22Rv1 (cell line): ENCODE measurements at regions not wholly inside any gene's neighbourhood (a gene's known extent, or its start where the extent isn't known, plus 50 kb on each side); places are given as distances from the start of the nearest gene placed in this dataset.

Source experiments
- ZFX ChIP-seq: fragments of 450-650 bp; IDR thresholded peaks from 2 replicates; pipeline ENCODE4 v1.6.1; 2017; ENCODE audit warnings: antibody characterized with exemption, borderline replicate concordance
- TF ChIP-seq, protein P1 (sequence below): fragments of 450-650 bp; IDR thresholded peaks from 2 replicates; pipeline ENCODE4 v1.5.1; 2017; ENCODE audit warnings: mild to moderate bottlenecking

DNA sequence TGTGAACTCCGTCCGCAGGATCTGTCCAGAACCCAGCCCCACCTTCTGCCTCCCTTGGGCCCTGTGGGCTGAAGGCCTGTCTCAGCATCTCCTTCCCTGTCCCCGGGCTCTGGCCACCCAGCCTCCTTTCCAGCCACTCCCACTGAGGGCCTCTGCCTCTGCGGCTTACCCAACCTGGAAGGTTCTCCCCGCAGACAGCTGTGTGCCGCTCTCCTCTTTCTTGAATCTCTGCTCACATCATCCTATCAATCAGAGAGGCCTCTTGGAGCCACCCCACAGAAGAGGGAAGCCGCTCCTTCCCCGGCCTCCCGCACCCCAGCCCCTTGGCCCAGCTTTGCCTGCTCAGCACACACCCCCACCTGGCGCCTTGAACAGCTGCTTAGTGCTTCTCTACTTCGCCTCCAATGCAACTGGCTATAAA is 81.5 kb upstream of the UNC5A start:
- TF ChIP-seq, protein P1, sequence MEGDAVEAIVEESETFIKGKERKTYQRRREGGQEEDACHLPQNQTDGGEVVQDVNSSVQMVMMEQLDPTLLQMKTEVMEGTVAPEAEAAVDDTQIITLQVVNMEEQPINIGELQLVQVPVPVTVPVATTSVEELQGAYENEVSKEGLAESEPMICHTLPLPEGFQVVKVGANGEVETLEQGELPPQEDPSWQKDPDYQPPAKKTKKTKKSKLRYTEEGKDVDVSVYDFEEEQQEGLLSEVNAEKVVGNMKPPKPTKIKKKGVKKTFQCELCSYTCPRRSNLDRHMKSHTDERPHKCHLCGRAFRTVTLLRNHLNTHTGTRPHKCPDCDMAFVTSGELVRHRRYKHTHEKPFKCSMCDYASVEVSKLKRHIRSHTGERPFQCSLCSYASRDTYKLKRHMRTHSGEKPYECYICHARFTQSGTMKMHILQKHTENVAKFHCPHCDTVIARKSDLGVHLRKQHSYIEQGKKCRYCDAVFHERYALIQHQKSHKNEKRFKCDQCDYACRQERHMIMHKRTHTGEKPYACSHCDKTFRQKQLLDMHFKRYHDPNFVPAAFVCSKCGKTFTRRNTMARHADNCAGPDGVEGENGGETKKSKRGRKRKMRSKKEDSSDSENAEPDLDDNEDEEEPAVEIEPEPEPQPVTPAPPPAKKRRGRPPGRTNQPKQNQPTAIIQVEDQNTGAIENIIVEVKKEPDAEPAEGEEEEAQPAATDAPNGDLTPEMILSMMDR, result no peak
- no peak for TF ChIP-seq ZFX
